SK-N-SH treated with all-trans-retinoic acid at 6 μM for 48 hours (cell line): ENCODE measurements at regions not wholly inside any gene's neighbourhood (a gene's known extent, or its start where the extent isn't known, plus 50 kb on each side); places are given as distances from the start of the nearest gene placed in this dataset.

Experiments used
- ATAC-seq: fragments of 200-7000 bp; cut with Tn5 transposase; 3 replicates; pipeline ENCODE4 v1.9.1; 2020; ENCODE audit warnings: mild to moderate bottlenecking, moderate library complexity
- ARNTL ChIP-seq: fragments of 450-650 bp; formaldehyde crosslinking; IDR thresholded peaks from 2 replicates; pipeline ENCODE4 v1.5.0; 2020; ENCODE audit warnings: low read depth, mild to moderate bottlenecking, moderate library complexity, borderline replicate concordance
- BACH2 ChIP-seq: fragments of 250-450 bp; sonication (Bioruptor Pico); IDR thresholded peaks from 2 replicates; pipeline ENCODE4 v1.9.0; 2021; ENCODE audit warnings: mild to moderate bottlenecking, borderline replicate concordance
- CREB5 ChIP-seq: fragments of 250-450 bp; sonication (Bioruptor Pico); IDR thresholded peaks from 2 replicates; pipeline ENCODE4 v1.5.1; 2020; ENCODE audit warnings: low read depth, mild to moderate bottlenecking, moderate library complexity
- ESRRG ChIP-seq: fragments of 250-450 bp; sonication (Bioruptor Pico); IDR thresholded peaks from 2 replicates; pipeline ENCODE4 v1.6.1; 2021; ENCODE audit warnings: mild to moderate bottlenecking
- GLIS3 ChIP-seq: fragments of 250-450 bp; sonication (Bioruptor Pico); IDR thresholded peaks from 2 replicates; pipeline ENCODE4 v1.5.0; 2020; ENCODE audit warnings: mild to moderate bottlenecking, moderate library complexity
- ISL1 ChIP-seq: fragments of 250-450 bp; sonication (Bioruptor Pico); IDR thresholded peaks from 2 replicates; pipeline ENCODE4 v2.1.2; 2022; ENCODE audit warnings: mild to moderate bottlenecking, moderate library complexity
- OSR1 ChIP-seq: fragments of 250-450 bp; sonication (Bioruptor Pico); IDR thresholded peaks from 2 replicates; pipeline ENCODE4 v1.8.0; 2022; ENCODE audit warnings: moderate library complexity, mild to moderate bottlenecking, inconsistent platforms
- PPARA ChIP-seq: fragments of 250-450 bp; sonication (Bioruptor Pico); IDR thresholded peaks from 2 replicates; pipeline ENCODE4 v1.5.0; 2020; ENCODE audit warnings: mild to moderate bottlenecking, borderline replicate concordance
- SNAI2 ChIP-seq: fragments of 250-450 bp; sonication (Bioruptor Pico); IDR thresholded peaks from 2 replicates; pipeline ENCODE4 v1.5.0; 2020; ENCODE audit warnings: mild to moderate bottlenecking, moderate library complexity
- TCF4 ChIP-seq: fragments of 250-450 bp; sonication (Bioruptor Pico); IDR thresholded peaks from 2 replicates; pipeline ENCODE4 v1.8.0; 2021; ENCODE audit warnings: mild to moderate bottlenecking, moderate library complexity, borderline replicate concordance
- TOX ChIP-seq: fragments of 250-450 bp; sonication (Bioruptor Pico); IDR thresholded peaks from 2 replicates; pipeline ENCODE4 v1.8.0; 2021; ENCODE audit warnings: mild to moderate bottlenecking, moderate library complexity, borderline replicate concordance
- TSHZ2 ChIP-seq: fragments of 250-450 bp; sonication (Bioruptor Pico); IDR thresholded peaks from 2 replicates; pipeline ENCODE4 v1.5.0; 2020; ENCODE audit warnings: mild to moderate bottlenecking, moderate library complexity
- ZC3H10 ChIP-seq: fragments of 250-450 bp; sonication (Bioruptor Pico); IDR thresholded peaks from 2 replicates; pipeline ENCODE4 v1.5.1; 2021; ENCODE audit warnings: mild to moderate bottlenecking, moderate library complexity
- ZFP3 ChIP-seq: fragments of 250-450 bp; sonication (Bioruptor Pico); IDR thresholded peaks from 2 replicates; pipeline ENCODE4 v1.5.0; 2020; ENCODE audit warnings: mild to moderate bottlenecking, moderate library complexity
- ZFP30 ChIP-seq: fragments of 450-650 bp; formaldehyde crosslinking; IDR thresholded peaks from 2 replicates; pipeline ENCODE4 v1.5.0; 2022; ENCODE audit warnings: mild to moderate bottlenecking, moderate library complexity
- ZNF565 ChIP-seq: fragments of 450-650 bp; formaldehyde crosslinking; conservative IDR thresholded peaks from 2 replicates; pipeline ENCODE4 v1.5.0; 2020; ENCODE audit warnings: low read depth, mild to moderate bottlenecking, moderate library complexity
- ZNF70 ChIP-seq: fragments of 450-650 bp; formaldehyde crosslinking; IDR thresholded peaks from 2 replicates; pipeline ENCODE4 v1.5.0; 2020; ENCODE audit warnings: mild to moderate bottlenecking, moderate library complexity
- ZNF8 ChIP-seq: fragments of 450-650 bp; formaldehyde crosslinking; IDR thresholded peaks from 2 replicates; pipeline ENCODE4 v1.5.0; 2020; ENCODE audit warnings: mild to moderate bottlenecking, moderate library complexity
- TF ChIP-seq, protein P1 (sequence below): fragments of 250-450 bp; sonication (Bioruptor Pico); IDR thresholded peaks from 2 replicates; pipeline ENCODE4 v1.5.1; 2021; ENCODE audit warnings: mild to moderate bottlenecking, moderate library complexity
- TF ChIP-seq, protein P2 (sequence below): fragments of 250-450 bp; sonication (Bioruptor Pico); IDR thresholded peaks from 2 replicates; pipeline ENCODE4 v1.8.0; 2021; ENCODE audit warnings: low read depth, mild to moderate bottlenecking, moderate library complexity, borderline replicate concordance
- TF ChIP-seq, protein P3 (sequence below): fragments of 250-450 bp; sonication (Bioruptor Pico); IDR thresholded peaks from 2 replicates; pipeline ENCODE4 v1.8.0; 2020; ENCODE audit warnings: mild to moderate bottlenecking, moderate library complexity, borderline replicate concordance

DNA sequence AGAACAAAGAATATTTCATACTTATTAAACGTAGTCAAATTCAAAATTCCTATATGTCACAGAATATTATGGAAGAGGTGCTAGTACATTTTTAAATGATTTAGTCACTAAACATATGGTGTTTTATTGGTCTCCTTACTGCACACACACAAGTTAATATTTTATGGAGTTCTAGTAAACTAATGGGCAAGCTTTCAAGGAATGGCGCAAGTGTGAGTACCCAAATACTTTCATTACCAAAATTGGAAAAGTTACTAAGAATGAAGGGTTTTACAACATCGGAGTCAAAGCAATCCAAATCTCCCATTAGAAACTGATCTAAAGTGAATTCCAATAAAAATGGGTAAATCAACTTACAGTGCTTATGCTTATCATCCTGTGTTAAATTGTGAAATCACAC, 921.9 kb downstream of the ADGRL2 start (continued):
- TF ChIP-seq ARNTL (CRISPR knock-in tag) (no peak), TCF4 (CRISPR knock-in tag) (no peak), SNAI2 (CRISPR knock-in tag) (no peak), PPARA (CRISPR knock-in tag) (no peak), BACH2 (no peak), ESRRG (no peak)

DNA sequence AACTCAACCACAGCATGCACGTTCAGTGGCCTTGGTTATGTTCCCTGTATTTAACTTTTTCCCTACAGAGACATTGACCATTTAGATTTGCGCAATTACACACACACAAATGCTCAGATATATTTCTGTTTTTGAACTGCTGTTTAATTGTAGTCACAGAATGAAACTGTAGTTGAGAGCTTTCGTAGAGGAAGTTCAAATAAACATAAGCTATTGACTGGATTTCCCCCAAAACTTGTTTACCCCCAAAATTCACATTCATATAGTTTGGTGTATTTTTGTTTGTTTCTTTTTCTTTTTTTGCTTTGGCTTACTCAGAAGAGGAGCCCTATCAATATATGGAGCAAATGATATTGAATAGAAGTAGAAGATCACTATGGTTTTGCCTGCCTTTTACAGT, 921.0 kb downstream of the ADGRL2 start:
- no peak for ATAC-seq
- TF ChIP-seq ZFP30 (CRISPR knock-in tag) = no peak
- no peak for TF ChIP-seq ISL1 (CRISPR knock-in tag)
- no peak for TF ChIP-seq PPARA (CRISPR knock-in tag)
- TF ChIP-seq ZNF70 (CRISPR knock-in tag) = no peak
- TF ChIP-seq ZNF565 (CRISPR knock-in tag) = no peak
- no peak for TF ChIP-seq OSR1 (CRISPR knock-in tag)
- no peak for TF ChIP-seq ZNF8 (CRISPR knock-in tag)
- TF ChIP-seq, protein P1, sequence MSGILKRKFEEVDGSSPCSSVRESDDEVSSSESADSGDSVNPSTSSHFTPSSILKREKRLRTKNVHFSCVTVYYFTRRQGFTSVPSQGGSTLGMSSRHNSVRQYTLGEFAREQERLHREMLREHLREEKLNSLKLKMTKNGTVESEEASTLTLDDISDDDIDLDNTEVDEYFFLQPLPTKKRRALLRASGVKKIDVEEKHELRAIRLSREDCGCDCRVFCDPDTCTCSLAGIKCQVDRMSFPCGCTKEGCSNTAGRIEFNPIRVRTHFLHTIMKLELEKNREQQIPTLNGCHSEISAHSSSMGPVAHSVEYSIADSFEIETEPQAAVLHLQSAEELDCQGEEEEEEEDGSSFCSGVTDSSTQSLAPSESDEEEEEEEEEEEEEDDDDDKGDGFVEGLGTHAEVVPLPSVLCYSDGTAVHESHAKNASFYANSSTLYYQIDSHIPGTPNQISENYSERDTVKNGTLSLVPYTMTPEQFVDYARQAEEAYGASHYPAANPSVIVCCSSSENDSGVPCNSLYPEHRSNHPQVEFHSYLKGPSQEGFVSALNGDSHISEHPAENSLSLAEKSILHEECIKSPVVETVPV (CRISPR knock-in tag) = no peak
- TF ChIP-seq ZC3H10 (CRISPR knock-in tag) = no peak
- no peak for TF ChIP-seq TOX (CRISPR knock-in tag)
- TF ChIP-seq ZFP3 (CRISPR knock-in tag) = no peak
- TF ChIP-seq, protein P2, sequence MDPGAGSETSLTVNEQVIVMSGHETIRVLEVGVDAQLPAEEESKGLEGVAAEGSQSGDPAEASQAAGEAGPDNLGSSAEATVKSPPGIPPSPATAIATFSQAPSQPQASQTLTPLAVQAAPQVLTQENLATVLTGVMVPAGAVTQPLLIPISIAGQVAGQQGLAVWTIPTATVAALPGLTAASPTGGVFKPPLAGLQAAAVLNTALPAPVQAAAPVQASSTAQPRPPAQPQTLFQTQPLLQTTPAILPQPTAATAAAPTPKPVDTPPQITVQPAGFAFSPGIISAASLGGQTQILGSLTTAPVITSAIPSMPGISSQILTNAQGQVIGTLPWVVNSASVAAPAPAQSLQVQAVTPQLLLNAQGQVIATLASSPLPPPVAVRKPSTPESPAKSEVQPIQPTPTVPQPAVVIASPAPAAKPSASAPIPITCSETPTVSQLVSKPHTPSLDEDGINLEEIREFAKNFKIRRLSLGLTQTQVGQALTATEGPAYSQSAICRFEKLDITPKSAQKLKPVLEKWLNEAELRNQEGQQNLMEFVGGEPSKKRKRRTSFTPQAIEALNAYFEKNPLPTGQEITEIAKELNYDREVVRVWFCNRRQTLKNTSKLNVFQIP (CRISPR knock-in tag) = no peak
- no peak for TF ChIP-seq GLIS3 (CRISPR knock-in tag)
- TF ChIP-seq TSHZ2 (CRISPR knock-in tag) = no peak
- no peak for TF ChIP-seq CREB5
- no peak for TF ChIP-seq ARNTL (CRISPR knock-in tag)
- TF ChIP-seq ESRRG = no peak
- no peak for TF ChIP-seq TCF4 (CRISPR knock-in tag)
- TF ChIP-seq, protein P3, sequence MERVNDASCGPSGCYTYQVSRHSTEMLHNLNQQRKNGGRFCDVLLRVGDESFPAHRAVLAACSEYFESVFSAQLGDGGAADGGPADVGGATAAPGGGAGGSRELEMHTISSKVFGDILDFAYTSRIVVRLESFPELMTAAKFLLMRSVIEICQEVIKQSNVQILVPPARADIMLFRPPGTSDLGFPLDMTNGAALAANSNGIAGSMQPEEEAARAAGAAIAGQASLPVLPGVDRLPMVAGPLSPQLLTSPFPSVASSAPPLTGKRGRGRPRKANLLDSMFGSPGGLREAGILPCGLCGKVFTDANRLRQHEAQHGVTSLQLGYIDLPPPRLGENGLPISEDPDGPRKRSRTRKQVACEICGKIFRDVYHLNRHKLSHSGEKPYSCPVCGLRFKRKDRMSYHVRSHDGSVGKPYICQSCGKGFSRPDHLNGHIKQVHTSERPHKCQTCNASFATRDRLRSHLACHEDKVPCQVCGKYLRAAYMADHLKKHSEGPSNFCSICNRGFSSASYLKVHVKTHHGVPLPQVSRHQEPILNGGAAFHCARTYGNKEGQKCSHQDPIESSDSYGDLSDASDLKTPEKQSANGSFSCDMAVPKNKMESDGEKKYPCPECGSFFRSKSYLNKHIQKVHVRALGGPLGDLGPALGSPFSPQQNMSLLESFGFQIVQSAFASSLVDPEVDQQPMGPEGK = no peak

DNA sequence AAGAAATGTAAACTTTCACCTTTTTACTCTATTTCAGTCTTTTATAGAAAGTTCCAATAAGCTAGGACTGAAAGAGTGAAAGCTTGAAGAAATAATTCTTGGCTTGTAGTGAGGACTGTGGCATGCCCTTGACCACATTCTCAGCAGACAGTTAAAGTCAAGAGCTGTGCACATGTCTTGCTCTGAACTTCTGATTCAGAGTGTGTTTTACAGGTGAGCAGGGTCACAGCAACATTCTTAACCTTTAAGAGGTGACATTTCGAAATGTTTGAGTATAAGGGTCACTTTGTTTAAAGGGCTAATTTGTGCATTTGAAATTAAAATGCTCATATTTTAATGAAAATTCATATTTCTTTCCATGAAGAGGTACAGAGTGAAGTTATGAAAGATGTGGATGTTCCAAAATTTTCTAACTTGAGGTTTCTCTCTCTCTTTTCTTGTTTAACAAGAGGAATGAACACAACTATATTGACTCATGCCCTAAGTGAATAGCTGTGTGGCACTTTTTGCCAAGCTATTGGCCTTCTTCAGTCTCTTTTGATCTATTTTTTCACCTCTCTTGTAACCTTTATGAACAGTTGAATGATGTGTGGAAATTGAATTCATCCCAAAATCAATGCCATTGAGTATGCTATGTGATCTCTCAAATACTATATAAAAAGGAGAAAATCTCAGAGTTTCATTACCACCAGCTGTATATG, 918.1 kb downstream of the ADGRL2 start:
- ATAC-seq = no peak
- TF ChIP-seq, protein P1 (CRISPR knock-in tag) = no peak
- no peak for TF ChIP-seq ISL1 (CRISPR knock-in tag)
- TF ChIP-seq OSR1 (CRISPR knock-in tag) = no peak
- TF ChIP-seq, protein P3 = no peak
- TF ChIP-seq TOX (CRISPR knock-in tag) = no peak
- no peak for TF ChIP-seq TSHZ2 (CRISPR knock-in tag)
- no peak for TF ChIP-seq ESRRG
